B cell (primary cell): ENCODE measurements at regions not wholly inside any gene's neighbourhood (a gene's known extent, or its start where the extent isn't known, plus 50 kb on each side); places are given as distances from the start of the nearest gene placed in this dataset.

ENCODE experiments used
- CTCF ChIP-seq: fragments of 200-600 bp; IDR thresholded peaks from one replicate; pipeline ENCODE4 v1.8.0; 2022; ENCODE audit warnings: antibody characterized with exemption, mild to moderate bottlenecking
- EZH2 ChIP-seq: IDR thresholded peaks from 2 replicates; pipeline ENCODE4 v1.6.1; 2012; ENCODE audit warnings: borderline replicate concordance, low read depth, mild to moderate bottlenecking, moderate library complexity, low read length; ENCODE audit not compliant: insufficient read depth, poor library complexity, severe bottlenecking

- TF ChIP-seq EZH2 = no peak
- TF ChIP-seq CTCF = no peak
Measured at GRCh38 chr16:86766700-86767099, 188.4 kb downstream of the FOXL1 start.
